ENCODE measurements at regions not wholly inside any gene's neighbourhood (a gene's known extent, or its start where the extent isn't known, plus 50 kb on each side); places are given as distances from the start of the nearest gene placed in this dataset.

DNA sequence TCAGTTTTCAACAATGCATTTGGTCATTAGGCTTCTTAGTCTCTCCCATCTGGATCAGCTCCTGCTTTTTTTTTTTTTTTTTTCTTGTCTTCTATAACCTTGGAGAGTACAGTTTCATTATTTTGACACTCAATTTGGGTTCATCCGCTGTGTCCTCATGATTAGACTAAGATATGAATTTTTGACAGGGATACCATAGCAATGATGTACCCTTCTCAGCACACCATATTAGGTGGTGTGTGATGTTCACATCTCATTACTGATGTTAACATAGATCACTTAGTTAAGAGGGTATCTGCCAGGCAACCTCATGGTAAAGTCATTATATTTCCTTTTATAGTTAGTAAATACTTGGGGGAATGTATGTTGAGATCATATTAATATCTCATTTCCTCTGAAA, 445.5 kb upstream of the IGFBP3 start:
- Histone ChIP-seq H3K9me3 (replicated peaks; ENCODE audit: control insufficient read depth, insufficient read depth, low read length) (no peaks in the 10 kb centered on the region), H3K4me3 (no peak overlapping the region), H3K27me3 (replicated peaks in 1 of 2; ENCODE audit: control insufficient read depth in 2 of 2, insufficient read depth in 2 of 2, low read length in 1 of 2) (no peaks in the 10 kb centered on the region), H3K27ac (ENCODE audit: control insufficient read depth, insufficient read depth) (no peak overlapping the region), H3K79me2 (ENCODE audit: control insufficient read depth, insufficient read depth, low read length) (no peaks in the 10 kb centered on the region), H3K4me2 (ENCODE audit: control insufficient read depth, insufficient read depth) (no peak overlapping the region), H2AFZ (ENCODE audit: control insufficient read depth, low read depth, low read length) (no peak overlapping the region), H3K4me1 (ENCODE audit: control insufficient read depth, insufficient read depth, low read length) (no peaks in the 10 kb centered on the region), H4K20me1 (ENCODE audit: control insufficient read depth, insufficient read depth) (no peaks in the 10 kb centered on the region), H3K9ac (ENCODE audit: control insufficient read depth, insufficient read depth, low read length) (no peak overlapping the region), H3K36me3 (ENCODE audit: control insufficient read depth in 2 of 2, insufficient read depth in 2 of 2, low read length in 1 of 2) (no peaks in the 10 kb centered on the region)
- WGBS (ENCODE audit: insufficient coverage, insufficient replicate concordance, low lambda C conversion rate, missing lambda C conversion rate): 33% methylated on average over 1 of the region's 1 CpG
- SMC1A ChIA-PET (ENCODE audit: uncharacterized antibody, unreplicated experiment): interaction anchor here (0.5 to 0.6 kb wide), 2 partner anchors 14 to 437 kb away, joined by 3 to 5 read pairs; no protein-coding TSS in a partner anchor
- CTCF ChIA-PET: interaction anchor here (0.8 kb wide), 1 partner anchor 448 kb away, joined by 3 read pairs; no protein-coding TSS in a partner anchor
- ATAC-seq: no peak
- RAD21 ChIA-PET (ENCODE audit: unreplicated experiment): interaction anchor here (0.7 kb wide), 1 partner anchor 242 kb away, joined by 3 read pairs; no protein-coding TSS in a partner anchor
- in situ Hi-C loops (cut with MboI): loop anchor here (25.0 kb wide), 1 partner anchor 721 kb away; no protein-coding TSS in a partner anchor
- FAIRE-seq: no peak
- POLR2A ChIA-PET: no interaction called here
- TF ChIP-seq IRF4 (IDR thresholded peaks at IDR 0.05; ENCODE audit: low read depth, low read length): no peak
- TF ChIP-seq, protein P1, sequence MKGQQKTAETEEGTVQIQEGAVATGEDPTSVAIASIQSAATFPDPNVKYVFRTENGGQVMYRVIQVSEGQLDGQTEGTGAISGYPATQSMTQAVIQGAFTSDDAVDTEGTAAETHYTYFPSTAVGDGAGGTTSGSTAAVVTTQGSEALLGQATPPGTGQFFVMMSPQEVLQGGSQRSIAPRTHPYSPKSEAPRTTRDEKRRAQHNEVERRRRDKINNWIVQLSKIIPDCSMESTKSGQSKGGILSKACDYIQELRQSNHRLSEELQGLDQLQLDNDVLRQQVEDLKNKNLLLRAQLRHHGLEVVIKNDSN (IDR thresholded peaks at IDR 0.05; ENCODE audit: borderline replicate concordance, extremely low read length, insufficient read depth, low read depth, low read length): no peak
- no peak for TF ChIP-seq ATF7 (IDR thresholded peaks at IDR 0.05; ENCODE audit: low read depth)
- no peak for TF ChIP-seq ZZZ3 (IDR thresholded peaks at IDR 0.05; ENCODE audit: control insufficient read depth, insufficient read length, low read depth)
- BruUV-seq (replicated peaks): no TSS peak
- no peak for DNase-seq (ENCODE audit: low read depth, low spot score)
- intact Hi-C loops (cut with micrococcal nuclease; ENCODE audit: unreplicated experiment): no loop called here

DNA sequence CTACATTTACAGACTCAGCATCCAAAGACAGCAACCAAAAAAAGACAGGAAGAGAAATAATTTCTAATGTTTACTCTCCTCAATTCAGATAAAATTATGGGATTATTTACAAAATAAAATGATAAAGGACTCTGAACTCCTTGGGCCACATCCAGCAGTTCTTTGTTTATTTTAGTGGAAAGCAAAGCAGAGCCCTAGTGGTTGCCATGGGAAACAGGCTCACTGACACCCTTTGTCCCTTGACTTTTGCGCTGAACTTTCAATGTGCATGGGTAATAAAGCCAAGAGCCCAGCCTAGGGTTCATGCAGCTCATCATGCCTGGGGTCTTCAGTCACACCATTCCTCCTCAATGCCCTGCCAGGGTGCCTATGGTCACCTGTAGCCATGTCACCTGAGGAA, 442.6 kb upstream of the IGFBP3 start:
- H3K27ac ChIP-seq (ENCODE audit: control insufficient read depth, insufficient read depth): no peak overlapping the region
- BruUV-seq (replicated peaks): no TSS peak
- no peak overlapping the region for H3K9ac ChIP-seq (ENCODE audit: control insufficient read depth, insufficient read depth, low read length)
- no peaks in the 10 kb centered on the region for H4K20me1 ChIP-seq (ENCODE audit: control insufficient read depth, insufficient read depth)
- H3K4me2 ChIP-seq (ENCODE audit: control insufficient read depth, insufficient read depth): no peak overlapping the region
- WGBS (ENCODE audit: insufficient coverage, insufficient replicate concordance, low lambda C conversion rate, missing lambda C conversion rate): 44% methylated on average over 1 of the region's 1 CpG
- no peaks in the 10 kb centered on the region for H3K9me3 ChIP-seq (replicated peaks; ENCODE audit: control insufficient read depth, insufficient read depth, low read length)
- no peak overlapping the region for H2AFZ ChIP-seq (ENCODE audit: control insufficient read depth, low read depth, low read length)
- no peak overlapping the region for H3K4me3 ChIP-seq
- RAD21 ChIA-PET (ENCODE audit: unreplicated experiment): no interaction called here
- intact Hi-C loops (cut with micrococcal nuclease; ENCODE audit: unreplicated experiment) (no loop called here), in situ Hi-C loops (cut with MboI) (loop anchor here (25.0 kb wide), 1 partner anchor 724 kb away; no protein-coding TSS in a partner anchor)
- ATAC-seq: no peak
- DNase-seq (ENCODE audit: low read depth, low spot score): no peak
- POLR2A ChIA-PET: no interaction called here
- CTCF ChIA-PET: interaction anchor here (1.5 kb wide), 1 partner anchor 817 kb away, joined by 3 read pairs; no protein-coding TSS in a partner anchor
- no peaks in the 10 kb centered on the region for H3K79me2 ChIP-seq (ENCODE audit: control insufficient read depth, insufficient read depth, low read length)
- SMC1A ChIA-PET (ENCODE audit: uncharacterized antibody, unreplicated experiment): interaction anchor here (1.4 to 1.5 kb wide), 2 partner anchors 24 to 441 kb away, joined by 3 read pairs; no protein-coding TSS in a partner anchor
- no peaks in the 10 kb centered on the region for H3K27me3 ChIP-seq (replicated peaks in 1 of 2; ENCODE audit: control insufficient read depth in 2 of 2, insufficient read depth in 2 of 2, low read length in 1 of 2)
- H3K36me3 ChIP-seq (ENCODE audit: control insufficient read depth in 2 of 2, insufficient read depth in 2 of 2, low read length in 1 of 2): no peaks in the 10 kb centered on the region
- H3K4me1 ChIP-seq (ENCODE audit: control insufficient read depth, insufficient read depth, low read length): no peaks in the 10 kb centered on the region
- no peak for FAIRE-seq
- TF ChIP-seq SIN3A (IDR thresholded peaks at IDR 0.05; ENCODE audit: low read depth, low read length): no peak
- TF ChIP-seq EGR1 (IDR thresholded peaks at IDR 0.05; ENCODE audit: borderline replicate concordance in 1 of 2, low read depth in 2 of 2, low read length in 2 of 2): no peak
- no peak for TF ChIP-seq HDAC2 (IDR thresholded peaks at IDR 0.05)
- no peak for TF ChIP-seq RB1 (IDR thresholded peaks at IDR 0.05; ENCODE audit: borderline replicate concordance)
- TF ChIP-seq ASH2L (IDR thresholded peaks at IDR 0.05; ENCODE audit: borderline replicate concordance, low read depth): no peak
- TF ChIP-seq, protein P2, sequence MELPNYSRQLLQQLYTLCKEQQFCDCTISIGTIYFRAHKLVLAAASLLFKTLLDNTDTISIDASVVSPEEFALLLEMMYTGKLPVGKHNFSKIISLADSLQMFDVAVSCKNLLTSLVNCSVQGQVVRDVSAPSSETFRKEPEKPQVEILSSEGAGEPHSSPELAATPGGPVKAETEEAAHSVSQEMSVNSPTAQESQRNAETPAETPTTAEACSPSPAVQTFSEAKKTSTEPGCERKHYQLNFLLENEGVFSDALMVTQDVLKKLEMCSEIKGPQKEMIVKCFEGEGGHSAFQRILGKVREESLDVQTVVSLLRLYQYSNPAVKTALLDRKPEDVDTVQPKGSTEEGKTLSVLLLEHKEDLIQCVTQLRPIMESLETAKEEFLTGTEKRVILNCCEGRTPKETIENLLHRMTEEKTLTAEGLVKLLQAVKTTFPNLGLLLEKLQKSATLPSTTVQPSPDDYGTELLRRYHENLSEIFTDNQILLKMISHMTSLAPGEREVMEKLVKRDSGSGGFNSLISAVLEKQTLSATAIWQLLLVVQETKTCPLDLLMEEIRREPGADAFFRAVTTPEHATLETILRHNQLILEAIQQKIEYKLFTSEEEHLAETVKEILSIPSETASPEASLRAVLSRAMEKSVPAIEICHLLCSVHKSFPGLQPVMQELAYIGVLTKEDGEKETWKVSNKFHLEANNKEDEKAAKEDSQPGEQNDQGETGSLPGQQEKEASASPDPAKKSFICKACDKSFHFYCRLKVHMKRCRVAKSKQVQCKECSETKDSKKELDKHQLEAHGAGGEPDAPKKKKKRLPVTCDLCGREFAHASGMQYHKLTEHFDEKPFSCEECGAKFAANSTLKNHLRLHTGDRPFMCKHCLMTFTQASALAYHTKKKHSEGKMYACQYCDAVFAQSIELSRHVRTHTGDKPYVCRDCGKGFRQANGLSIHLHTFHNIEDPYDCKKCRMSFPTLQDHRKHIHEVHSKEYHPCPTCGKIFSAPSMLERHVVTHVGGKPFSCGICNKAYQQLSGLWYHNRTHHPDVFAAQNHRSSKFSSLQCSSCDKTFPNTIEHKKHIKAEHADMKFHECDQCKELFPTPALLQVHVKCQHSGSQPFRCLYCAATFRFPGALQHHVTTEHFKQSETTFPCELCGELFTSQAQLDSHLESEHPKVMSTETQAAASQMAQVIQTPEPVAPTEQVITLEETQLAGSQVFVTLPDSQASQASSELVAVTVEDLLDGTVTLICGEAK (IDR thresholded peaks at IDR 0.05; ENCODE audit: borderline replicate concordance): no peak
- no peak for TF ChIP-seq BACH1 (IDR thresholded peaks at IDR 0.05; ENCODE audit: borderline replicate concordance)
- TF ChIP-seq, protein P3, sequence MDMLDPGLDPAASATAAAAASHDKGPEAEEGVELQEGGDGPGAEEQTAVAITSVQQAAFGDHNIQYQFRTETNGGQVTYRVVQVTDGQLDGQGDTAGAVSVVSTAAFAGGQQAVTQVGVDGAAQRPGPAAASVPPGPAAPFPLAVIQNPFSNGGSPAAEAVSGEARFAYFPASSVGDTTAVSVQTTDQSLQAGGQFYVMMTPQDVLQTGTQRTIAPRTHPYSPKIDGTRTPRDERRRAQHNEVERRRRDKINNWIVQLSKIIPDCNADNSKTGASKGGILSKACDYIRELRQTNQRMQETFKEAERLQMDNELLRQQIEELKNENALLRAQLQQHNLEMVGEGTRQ (IDR thresholded peaks at IDR 0.05; ENCODE audit: borderline replicate concordance, low read depth, low read length): no peak
